PC-3 (cell line): ENCODE measurements at regions not wholly inside any gene's neighbourhood (a gene's known extent, or its start where the extent isn't known, plus 50 kb on each side); places are given as distances from the start of the nearest gene placed in this dataset.

Source experiments
- ATAC-seq: fragments of 200-7000 bp; cut with Tn5 transposase; 2 replicates; pipeline ENCODE4 v1.9.1; 2020; ENCODE audit warnings: mild to moderate bottlenecking, moderate library complexity
- BruUV-seq: library from RNA; stranded (reverse); fragments of 400-500 nt; replicated peaks from 2 replicates; lab custom pipeline; 2021; lab: Mats Ljungman, UMichigan
- CTCF ChIA-PET: fragments of 300-600 bp; sonication (Branson Sonifier 250); formaldehyde crosslinking; loops from one replicate; lab custom pipeline; 2022; ENCODE audit warnings: antibody characterized with exemption; lab: Charles Lee
- POLR2A ChIA-PET: fragments of 300-600 bp; sonication (Branson Sonifier 250); formaldehyde crosslinking; loops from one replicate; lab custom pipeline; 2022; ENCODE audit warnings: antibody characterized with exemption; ENCODE audit not compliant: unreplicated experiment; lab: Charles Lee
- DNase-seq: peaks from one replicate; pipeline ENCODE4 v3.0.0-alpha.2; 2015
- H2AFZ ChIP-seq: fragments of 300-600 bp; sonication (generic); 2 replicates; pipeline ENCODE4 v1.6.0; 2016; ENCODE audit warnings: antibody characterized with exemption, low read length
- H3F3A ChIP-seq: fragments of 300-600 bp; sonication (generic); one replicate; pipeline ENCODE4 v1.6.0; 2017; ENCODE audit warnings: antibody characterized with exemption, low read length, control low read depth, mild to moderate bottlenecking; ENCODE audit not compliant: unreplicated experiment
- H3K27ac ChIP-seq: fragments of 300-600 bp; sonication (generic); 2 replicates; pipeline ENCODE4 v1.5.1; 2016; ENCODE audit warnings: mild to moderate bottlenecking, low read length
- H3K27me3 ChIP-seq: fragments of 300-600 bp; sonication (generic); 2 replicates; pipeline ENCODE4 v1.6.1; 2016; ENCODE audit warnings: low read length, mixed read lengths
- H3K36me3 ChIP-seq: fragments of 300-600 bp; sonication (generic); 2 replicates; pipeline ENCODE4 v1.6.1; 2016; ENCODE audit warnings: low read depth, mixed run types, low read length, mixed read lengths
- H3K4me1 ChIP-seq: fragments of 300-600 bp; sonication (generic); 2 replicates; pipeline ENCODE4 v1.5.1; 2016; ENCODE audit warnings: low read length; ENCODE audit not compliant: insufficient read depth
- H3K4me2 ChIP-seq: fragments of 300-600 bp; sonication (generic); 2 replicates; pipeline ENCODE4 v1.6.0; 2016; ENCODE audit warnings: low read length
- H3K4me3 ChIP-seq: fragments of 300-600 bp; sonication (generic); 2 replicates; pipeline ENCODE4 v1.5.1; 2016; ENCODE audit warnings: mild to moderate bottlenecking, low read length, mixed read lengths
- H3K79me2 ChIP-seq: fragments of 300-600 bp; sonication (generic); 2 replicates; pipeline ENCODE4 v1.6.1; 2017; ENCODE audit warnings: low read length, mixed read lengths
- H3K9ac ChIP-seq: fragments of 300-600 bp; sonication (generic); 2 replicates; pipeline ENCODE4 v1.6.0; 2016; ENCODE audit warnings: mild to moderate bottlenecking, low read length
- H3K9me2 ChIP-seq: fragments of 300-600 bp; sonication (generic); replicated peaks from 2 replicates; pipeline ENCODE4 v1.6.1; 2016; ENCODE audit warnings: mixed run types, low read length, mixed read lengths
- H3K9me3 ChIP-seq: fragments of 300-600 bp; sonication (generic); 2 replicates; pipeline ENCODE4 v1.6.1; 2016; ENCODE audit warnings: low read length, mixed read lengths
- H4K20me1 ChIP-seq: fragments of 300-600 bp; sonication (generic); 2 replicates; pipeline ENCODE4 v1.6.1; 2016; ENCODE audit warnings: low read length, mixed read lengths
- EZH2 ChIP-seq: fragments of 300-600 bp; sonication (generic); IDR thresholded peaks from one replicate; pipeline ENCODE4 v1.6.1; 2017; ENCODE audit warnings: antibody characterized with exemption, mild to moderate bottlenecking, low read length; ENCODE audit not compliant: unreplicated experiment
- EZH2phosphoT487 ChIP-seq: fragments of 300-600 bp; sonication (generic); IDR thresholded peaks from 2 replicates; pipeline ENCODE4 v1.6.1; 2018; ENCODE audit warnings: mild to moderate bottlenecking, antibody characterized with exemption, low read length, borderline replicate concordance
- intact Hi-C: fragments of 100-400 bp; cut with micrococcal nuclease; formaldehyde crosslinking; loops from 2 replicates; pipeline ENCODE4 v1.9.0; 2023
- TF ChIP-seq, protein P1 (sequence below): fragments of 300-600 bp; sonication (generic); conservative IDR thresholded peaks from 2 replicates; pipeline ENCODE4 v1.5.1; 2017; ENCODE audit warnings: antibody characterized with exemption, low read depth, mild to moderate bottlenecking, low read length

GRCh38 chr3:151560738-151561137 is 99.9 kb upstream of the IGSF10 start:
- Histone ChIP-seq H3K4me3 (no peak overlapping the region), H3K9ac (no peak overlapping the region), H3K79me2 (no peaks in the 10 kb centered on the region), H3K27me3 (no peaks in the 10 kb centered on the region), H3K36me3 (no peaks in the 10 kb centered on the region), H3K4me2 (no peak overlapping the region), H3K27ac (no peak overlapping the region), H2AFZ (no peak overlapping the region), H3F3A (no peaks in the 10 kb centered on the region), H3K9me2 (no peaks in the 10 kb centered on the region), H3K4me1 (peaks cover 10% of the 10 kb centered on the region), H4K20me1 (no peaks in the 10 kb centered on the region), H3K9me3 (no peaks in the 10 kb centered on the region)
- intact Hi-C loops, result no loop called here
- no peak for TF ChIP-seq EZH2
- TF ChIP-seq EZH2phosphoT487, result no peak
- TF ChIP-seq, protein P1, sequence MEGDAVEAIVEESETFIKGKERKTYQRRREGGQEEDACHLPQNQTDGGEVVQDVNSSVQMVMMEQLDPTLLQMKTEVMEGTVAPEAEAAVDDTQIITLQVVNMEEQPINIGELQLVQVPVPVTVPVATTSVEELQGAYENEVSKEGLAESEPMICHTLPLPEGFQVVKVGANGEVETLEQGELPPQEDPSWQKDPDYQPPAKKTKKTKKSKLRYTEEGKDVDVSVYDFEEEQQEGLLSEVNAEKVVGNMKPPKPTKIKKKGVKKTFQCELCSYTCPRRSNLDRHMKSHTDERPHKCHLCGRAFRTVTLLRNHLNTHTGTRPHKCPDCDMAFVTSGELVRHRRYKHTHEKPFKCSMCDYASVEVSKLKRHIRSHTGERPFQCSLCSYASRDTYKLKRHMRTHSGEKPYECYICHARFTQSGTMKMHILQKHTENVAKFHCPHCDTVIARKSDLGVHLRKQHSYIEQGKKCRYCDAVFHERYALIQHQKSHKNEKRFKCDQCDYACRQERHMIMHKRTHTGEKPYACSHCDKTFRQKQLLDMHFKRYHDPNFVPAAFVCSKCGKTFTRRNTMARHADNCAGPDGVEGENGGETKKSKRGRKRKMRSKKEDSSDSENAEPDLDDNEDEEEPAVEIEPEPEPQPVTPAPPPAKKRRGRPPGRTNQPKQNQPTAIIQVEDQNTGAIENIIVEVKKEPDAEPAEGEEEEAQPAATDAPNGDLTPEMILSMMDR, result no peak
- no TSS peak for BruUV-seq
- POLR2A ChIA-PET, result no interaction called here
- DNase-seq (no peak), ATAC-seq (no peak)
- CTCF ChIA-PET, result no interaction called here

GRCh38 chr3:151559736-151560135 is 98.9 kb upstream of the IGSF10 start:
- Histone ChIP-seq H3K36me3 (no peaks in the 10 kb centered on the region), H3F3A (no peaks in the 10 kb centered on the region), H3K27ac (no peak overlapping the region), H3K9me3 (no peaks in the 10 kb centered on the region), H3K4me3 (no peak overlapping the region), H4K20me1 (no peaks in the 10 kb centered on the region), H2AFZ (no peak overlapping the region), H3K4me2 (no peak overlapping the region), H3K79me2 (no peaks in the 10 kb centered on the region), H3K27me3 (no peaks in the 10 kb centered on the region), H3K9me2 (no peaks in the 10 kb centered on the region), H3K4me1 (peaks cover 10% of the 10 kb centered on the region), H3K9ac (no peak overlapping the region)
- intact Hi-C loops, result no loop called here
- ATAC-seq (no peak), DNase-seq (no peak)
- POLR2A ChIA-PET, result no interaction called here
- CTCF ChIA-PET, result no interaction called here
- TF ChIP-seq EZH2 (no peak), EZH2phosphoT487 (no peak)
- TF ChIP-seq, protein P1, result no peak; the same call in 1 of the 2 replicates
- BruUV-seq, result no TSS peak

GRCh38 chr3:151558661-151559060 is 97.8 kb upstream of the IGSF10 start:
- BruUV-seq, result no TSS peak
- intact Hi-C loops, result no loop called here

More at GRCh38 chr3:151558661-151559060, 97.8 kb upstream of the IGSF10 start:
- Histone ChIP-seq H3K4me1 (peaks cover 10% of the 10 kb centered on the region), H3K9me3 (no peaks in the 10 kb centered on the region), H3K4me2 (no peak overlapping the region), H3K36me3 (no peaks in the 10 kb centered on the region), H2AFZ (no peak overlapping the region), H3K79me2 (no peaks in the 10 kb centered on the region), H3F3A (no peaks in the 10 kb centered on the region), H3K9ac (no peak overlapping the region), H3K9me2 (no peaks in the 10 kb centered on the region), H3K4me3 (no peak overlapping the region), H3K27ac (no peak overlapping the region), H3K27me3 (no peaks in the 10 kb centered on the region), H4K20me1 (no peaks in the 10 kb centered on the region)
- ChIA-PET CTCF (no interaction called here), POLR2A (no interaction called here)
- TF ChIP-seq, protein P1, result no peak
- TF ChIP-seq EZH2phosphoT487 (no peak), EZH2 (no peak)
- no peak for ATAC-seq
- DNase-seq, result no peak
